Left lung (tissue), 4 donors: ENCODE measurements at regions not wholly inside any gene's neighbourhood (a gene's known extent, or its start where the extent isn't known, plus 50 kb on each side); places are given as distances from the start of the nearest gene placed in this dataset.

Experiments
- ATAC-seq: fragments of 200-7000 bp; cut with Tn5 transposase; one replicate; pipeline ENCODE4 v1.9.1; 2020; ENCODE audit warnings: moderate library complexity
- DNase-seq, 4 donors: peaks; one replicate each; pipeline ENCODE4 v3.0.0-alpha.2; 2013 to 2020
- H3K27ac ChIP-seq, 2 donors: fragments of 200-600 bp; sonication (generic) in 1 of 2; one replicate each; pipeline versions ENCODE4 v1.5.0 to v1.8.0; 2020 to 2021
- H3K27me3 ChIP-seq, 2 donors: fragments of 200-600 bp; sonication (generic) in 1 of 2; one replicate each; pipeline versions ENCODE4 v1.5.0 to v1.8.0; 2020 to 2021
- H3K36me3 ChIP-seq, 2 donors: fragments of 200-600 bp; sonication (generic) in 1 of 2; one replicate each; pipeline versions ENCODE4 v1.5.0 to v1.8.0; 2020 to 2021
- H3K4me1 ChIP-seq, 2 donors: fragments of 200-600 bp; one replicate each; pipeline ENCODE4 v1.8.0; 2021
- H3K4me3 ChIP-seq, 2 donors: fragments of 200-600 bp; sonication (generic) in 1 of 2; one replicate each; pipeline versions ENCODE4 v1.5.0 to v1.8.0; 2020 to 2021; ENCODE audit warnings: mild to moderate bottlenecking in 1 of 2
- H3K9me3 ChIP-seq, 2 donors: fragments of 200-600 bp; sonication (generic) in 1 of 2; one replicate each; pipeline versions ENCODE4 v1.5.0 to v1.8.0; 2020 to 2021
- intact Hi-C, 2 donors: fragments of 100-400 bp; cut with DNase I; formaldehyde crosslinking; loops; one replicate each; pipeline versions ENCODE4 v1.11.2 to v1.14.2; 2022
- TF ChIP-seq, protein P1 (sequence below), 2 donors: fragments of 200-600 bp; sonication (generic) in 1 of 2; IDR thresholded peaks; one replicate each; pipeline versions ENCODE4 v1.5.0 to v1.8.0; 2021; ENCODE audit warnings: antibody characterized with exemption in 2 of 2
- donor health status: DM: no; HTN: yes; CAD: no.
- donor health status: DM: no; HTN: no; CAD: no.

DNA sequence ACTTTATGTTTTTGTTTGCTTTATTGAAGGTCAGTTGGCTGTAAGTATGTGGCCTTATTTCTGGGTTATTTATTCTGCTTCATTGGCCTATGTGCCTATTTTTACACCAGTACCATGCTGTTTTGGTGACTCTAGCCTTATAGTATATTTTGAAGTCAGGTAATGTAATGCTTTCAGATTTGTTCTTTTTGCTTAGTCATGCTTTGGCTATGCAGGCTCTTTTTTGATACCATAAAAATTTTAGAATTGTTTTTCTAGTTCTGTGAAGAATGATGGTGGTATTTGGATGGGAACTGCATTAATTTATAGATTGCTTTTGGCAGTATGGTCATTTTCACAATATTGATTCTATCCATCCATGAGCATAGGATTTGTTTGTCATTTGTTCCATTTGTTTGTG is 63.5 kb upstream of the TTC14 start:
- no peak overlapping the region for H3K27ac ChIP-seq
- TF ChIP-seq, protein P1, sequence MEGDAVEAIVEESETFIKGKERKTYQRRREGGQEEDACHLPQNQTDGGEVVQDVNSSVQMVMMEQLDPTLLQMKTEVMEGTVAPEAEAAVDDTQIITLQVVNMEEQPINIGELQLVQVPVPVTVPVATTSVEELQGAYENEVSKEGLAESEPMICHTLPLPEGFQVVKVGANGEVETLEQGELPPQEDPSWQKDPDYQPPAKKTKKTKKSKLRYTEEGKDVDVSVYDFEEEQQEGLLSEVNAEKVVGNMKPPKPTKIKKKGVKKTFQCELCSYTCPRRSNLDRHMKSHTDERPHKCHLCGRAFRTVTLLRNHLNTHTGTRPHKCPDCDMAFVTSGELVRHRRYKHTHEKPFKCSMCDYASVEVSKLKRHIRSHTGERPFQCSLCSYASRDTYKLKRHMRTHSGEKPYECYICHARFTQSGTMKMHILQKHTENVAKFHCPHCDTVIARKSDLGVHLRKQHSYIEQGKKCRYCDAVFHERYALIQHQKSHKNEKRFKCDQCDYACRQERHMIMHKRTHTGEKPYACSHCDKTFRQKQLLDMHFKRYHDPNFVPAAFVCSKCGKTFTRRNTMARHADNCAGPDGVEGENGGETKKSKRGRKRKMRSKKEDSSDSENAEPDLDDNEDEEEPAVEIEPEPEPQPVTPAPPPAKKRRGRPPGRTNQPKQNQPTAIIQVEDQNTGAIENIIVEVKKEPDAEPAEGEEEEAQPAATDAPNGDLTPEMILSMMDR (IDR thresholded peaks at IDR 0.05): no peak
- H3K4me1 ChIP-seq: no peaks in the 10 kb centered on the region
- ATAC-seq (no peak), DNase-seq (no peak)
- no peaks in the 10 kb centered on the region for H3K27me3 ChIP-seq
- no peaks in the 10 kb centered on the region for H3K36me3 ChIP-seq
- H3K4me3 ChIP-seq: no peak overlapping the region
- no peaks in the 10 kb centered on the region for H3K9me3 ChIP-seq
- intact Hi-C loops: no loop called here

DNA sequence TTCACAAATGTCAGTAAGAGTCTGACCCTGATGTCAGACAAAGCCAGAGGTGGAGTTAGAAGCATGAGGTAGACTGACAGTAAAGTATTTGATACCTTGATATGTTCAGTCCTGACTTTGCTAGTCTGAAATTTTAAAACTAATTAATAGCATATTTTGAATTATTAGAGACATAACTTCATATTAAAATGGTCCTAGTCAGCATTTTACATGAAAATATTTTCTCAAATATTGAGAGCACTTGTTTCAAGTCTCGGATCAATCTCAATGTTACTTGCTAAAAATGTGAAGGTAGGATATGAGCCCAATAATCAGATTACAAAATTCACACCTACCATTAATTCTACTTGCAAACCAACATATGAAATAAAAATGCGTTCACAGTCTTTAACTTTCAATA is 58.1 kb upstream of the TTC14 start:
- ATAC-seq (no peak), DNase-seq (no peak)
- TF ChIP-seq, protein P1 (IDR thresholded peaks at IDR 0.05): no peak
- no peaks in the 10 kb centered on the region for H3K4me1 ChIP-seq
- no peak overlapping the region for H3K27ac ChIP-seq
- intact Hi-C loops: no loop called here
- no peaks in the 10 kb centered on the region for H3K36me3 ChIP-seq
- no peaks in the 10 kb centered on the region for H3K27me3 ChIP-seq
- no peak overlapping the region for H3K4me3 ChIP-seq
- no peaks in the 10 kb centered on the region for H3K9me3 ChIP-seq

DNA sequence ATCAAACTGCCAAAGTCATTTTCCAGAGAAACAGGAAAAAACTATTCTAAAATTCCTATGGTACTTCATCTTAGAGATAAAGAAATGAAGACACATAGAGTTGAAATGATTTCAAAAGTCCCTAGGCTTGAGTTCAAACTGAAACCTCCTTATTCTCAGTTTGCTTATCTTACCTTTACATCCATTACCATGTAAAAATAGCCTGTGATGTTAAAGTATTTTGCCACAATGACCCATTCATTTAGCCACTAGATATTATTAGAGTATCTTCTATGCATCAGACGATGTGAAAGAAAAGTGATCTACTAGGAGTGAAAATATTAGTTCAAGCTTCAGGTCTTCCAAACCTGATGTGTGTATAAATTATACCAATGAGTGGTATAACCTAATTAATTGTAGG is 55.1 kb upstream of the TTC14 start:
- no peak overlapping the region for H3K4me3 ChIP-seq
- intact Hi-C loops: no loop called here
- no peak for ATAC-seq
- TF ChIP-seq, protein P1 (IDR thresholded peaks at IDR 0.05): no peak
- DNase-seq: no peak
- no peaks in the 10 kb centered on the region for H3K36me3 ChIP-seq
- no peak overlapping the region for H3K27ac ChIP-seq
- no peaks in the 10 kb centered on the region for H3K27me3 ChIP-seq
- no peaks in the 10 kb centered on the region for H3K4me1 ChIP-seq
- H3K9me3 ChIP-seq: no peaks in the 10 kb centered on the region

DNA sequence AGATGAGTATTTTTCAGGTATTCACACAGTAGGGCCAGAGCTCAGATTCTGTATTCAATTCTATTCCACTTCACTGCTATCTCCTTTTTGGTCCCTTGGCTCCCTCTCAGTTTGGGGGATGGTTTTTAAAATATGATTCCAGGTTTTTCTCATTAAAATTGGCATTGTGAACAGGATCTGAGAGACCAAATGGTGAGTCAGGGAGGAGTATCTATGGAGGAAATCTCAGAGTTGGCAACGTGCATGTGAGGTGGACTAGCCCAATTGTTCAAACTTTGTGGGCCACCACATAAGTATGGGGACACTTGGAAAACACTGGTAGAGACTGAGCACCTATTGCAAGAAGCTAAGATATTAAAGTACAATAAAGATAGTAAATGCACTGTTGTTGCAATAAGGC is 53.9 kb upstream of the TTC14 start:
- H3K36me3 ChIP-seq: no peaks in the 10 kb centered on the region
- no peaks in the 10 kb centered on the region for H3K27me3 ChIP-seq
- H3K9me3 ChIP-seq: no peaks in the 10 kb centered on the region
- H3K4me1 ChIP-seq: no peaks in the 10 kb centered on the region
- no peak overlapping the region for H3K4me3 ChIP-seq
- no peak for DNase-seq
- H3K27ac ChIP-seq: no peak overlapping the region
- intact Hi-C loops: no loop called here
- TF ChIP-seq, protein P1 (IDR thresholded peaks at IDR 0.05): no peak
- no peak for ATAC-seq
